BLaER1 (cell line): ENCODE measurements at regions not wholly inside any gene's neighbourhood (a gene's known extent, or its start where the extent isn't known, plus 50 kb on each side); places are given as distances from the start of the nearest gene placed in this dataset.

Experiments used
- H3K27ac ChIP-seq: shearing (Covaris generic); formaldehyde crosslinking; 2 replicates; pipeline ENCODE4 v1.8.1; 2022
- H3K27me3 ChIP-seq: shearing (Covaris generic); formaldehyde crosslinking; 2 replicates; pipeline ENCODE4 v1.8.1; 2022
- H3K36me3 ChIP-seq: shearing (Covaris generic); formaldehyde crosslinking; 2 replicates; pipeline ENCODE4 v1.8.1; 2022
- H3K4me1 ChIP-seq: shearing (Covaris generic); formaldehyde crosslinking; 2 replicates; pipeline ENCODE4 v1.8.1; 2022
- H3K4me2 ChIP-seq: shearing (Covaris generic); formaldehyde crosslinking; 2 replicates; pipeline ENCODE4 v1.8.1; 2022
- H3K4me3 ChIP-seq: shearing (Covaris generic); formaldehyde crosslinking; 2 replicates; pipeline ENCODE4 v1.8.1; 2022
- H3K9ac ChIP-seq: shearing (Covaris generic); formaldehyde crosslinking; 2 replicates; pipeline ENCODE4 v1.8.1; 2022
- H3K9me3 ChIP-seq: shearing (Covaris generic); formaldehyde crosslinking; 2 replicates; pipeline ENCODE4 v1.8.1; 2022
- H4K20me1 ChIP-seq: shearing (Covaris generic); formaldehyde crosslinking; 2 replicates; pipeline ENCODE4 v1.8.1; 2022
- Cebpa-rat ChIP-seq: shearing (Covaris generic); IDR thresholded peaks from 2 replicates; pipeline ENCODE4 v1.8.1; 2022

DNA sequence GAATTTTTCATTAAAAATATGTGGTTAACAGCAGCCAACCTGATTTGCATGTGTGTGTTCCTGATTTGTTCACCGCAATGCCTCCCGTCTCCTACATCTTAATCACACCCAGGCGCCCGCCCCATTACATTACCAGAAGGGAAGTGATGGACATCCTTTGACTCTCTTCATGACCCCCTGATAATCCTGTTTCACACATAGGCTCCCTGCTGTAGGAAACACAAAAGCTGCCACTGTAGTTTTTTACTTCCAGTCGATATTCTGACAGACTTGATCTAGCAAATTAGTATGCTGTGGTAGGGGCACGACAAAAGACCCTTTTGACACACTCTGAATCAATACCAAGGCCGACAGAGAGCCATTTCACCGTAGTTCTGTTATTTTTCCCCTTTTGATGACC lies 287.8 kb upstream of the ISL1 start:
- no peak for TF ChIP-seq Cebpa-rat
- Histone ChIP-seq H3K36me3 (no peaks in the 10 kb centered on the region), H3K27ac (no peak overlapping the region), H3K27me3 (no peaks in the 10 kb centered on the region), H4K20me1 (no peaks in the 10 kb centered on the region), H3K4me1 (no peaks in the 10 kb centered on the region), H3K4me2 (no peak overlapping the region), H3K9ac (no peak overlapping the region), H3K4me3 (no peak overlapping the region), H3K9me3 (no peaks in the 10 kb centered on the region)

DNA sequence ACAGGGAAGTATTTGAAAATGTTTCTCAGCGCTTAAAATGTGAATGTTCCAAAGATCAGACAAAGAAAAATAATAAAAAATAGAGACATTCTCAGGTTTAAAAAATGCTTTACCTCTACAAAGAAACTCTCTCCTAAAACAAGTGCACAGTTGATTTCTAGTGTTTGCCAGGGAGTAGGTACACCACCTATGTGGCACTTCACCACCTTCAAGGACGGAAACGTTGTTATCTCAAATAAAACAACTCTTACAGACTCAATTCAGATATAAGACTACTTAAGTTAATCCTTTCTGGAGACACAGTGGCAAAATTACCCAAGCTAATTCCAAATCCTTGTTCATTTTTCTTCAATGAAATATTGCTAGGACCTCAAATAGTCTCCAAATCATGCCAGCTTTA lies 286.4 kb upstream of the ISL1 start:
- Histone ChIP-seq H4K20me1 (no peaks in the 10 kb centered on the region), H3K4me2 (no peak overlapping the region), H3K9ac (no peak overlapping the region), H3K27me3 (no peaks in the 10 kb centered on the region), H3K27ac (no peak overlapping the region), H3K4me3 (no peak overlapping the region), H3K4me1 (no peaks in the 10 kb centered on the region), H3K36me3 (no peaks in the 10 kb centered on the region), H3K9me3 (no peaks in the 10 kb centered on the region)
- TF ChIP-seq Cebpa-rat = no peak

DNA sequence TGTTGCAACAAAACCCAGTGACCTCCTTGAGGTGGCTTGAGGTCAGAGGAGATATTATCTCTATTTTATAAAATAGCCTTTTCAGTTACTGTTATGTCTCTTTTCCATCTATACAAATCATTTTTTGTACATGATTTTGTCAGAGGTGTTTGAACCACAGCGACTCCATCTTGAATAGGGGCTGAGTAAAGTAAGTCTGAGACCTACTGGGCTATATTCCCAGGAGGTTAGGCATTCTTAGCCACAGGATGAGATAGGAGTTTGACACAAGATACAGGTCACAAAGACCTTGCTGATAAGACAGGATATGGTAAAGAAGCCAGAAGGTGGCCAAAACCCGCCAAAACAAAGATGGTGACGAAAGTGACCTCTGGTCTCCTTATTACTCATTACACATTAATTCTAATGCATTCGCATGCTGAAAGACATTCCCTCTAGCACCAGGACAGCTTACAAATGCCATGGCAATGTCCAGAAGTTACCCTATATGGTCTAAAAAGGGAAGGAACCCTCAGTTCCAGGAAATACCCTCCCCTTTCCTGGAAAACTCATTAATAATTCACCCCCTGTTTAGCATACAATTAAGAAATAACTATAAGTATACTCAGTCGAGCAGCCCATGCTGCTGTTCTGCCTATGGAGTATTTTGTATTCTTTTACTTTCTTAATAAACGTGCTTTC lies 283.9 kb upstream of the ISL1 start:
- no peak for TF ChIP-seq Cebpa-rat
- Histone ChIP-seq H3K36me3 (no peaks in the 10 kb centered on the region), H3K4me3 (no peak overlapping the region), H3K27ac (no peak overlapping the region), H4K20me1 (no peaks in the 10 kb centered on the region), H3K9ac (no peak overlapping the region), H3K9me3 (no peaks in the 10 kb centered on the region), H3K27me3 (no peaks in the 10 kb centered on the region), H3K4me2 (no peak overlapping the region), H3K4me1 (no peaks in the 10 kb centered on the region)

DNA sequence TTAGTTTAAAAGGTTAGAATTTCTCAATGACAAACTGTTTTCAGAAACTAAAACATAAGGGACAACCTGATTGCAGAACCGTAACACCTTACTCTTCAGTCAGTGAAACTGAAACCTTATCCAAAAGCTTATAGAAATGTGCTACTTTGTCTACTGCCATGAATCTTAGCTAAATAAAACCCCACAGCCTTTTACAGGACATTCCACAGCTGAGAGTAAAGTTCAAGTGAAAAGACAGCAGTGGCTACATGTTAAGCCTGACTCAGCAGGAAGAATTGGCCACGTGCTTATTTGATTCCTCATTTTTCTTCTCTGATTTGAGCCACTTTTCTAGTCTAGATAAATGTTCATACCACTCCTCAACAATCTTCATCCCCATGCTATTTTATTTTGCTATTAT lies 278.7 kb upstream of the ISL1 start:
- no peak for TF ChIP-seq Cebpa-rat
- Histone ChIP-seq H3K4me3 (no peak overlapping the region), H3K27ac (no peak overlapping the region), H3K4me1 (no peaks in the 10 kb centered on the region), H3K9me3 (no peaks in the 10 kb centered on the region), H3K36me3 (no peaks in the 10 kb centered on the region), H3K4me2 (no peak overlapping the region), H4K20me1 (no peaks in the 10 kb centered on the region), H3K27me3 (no peaks in the 10 kb centered on the region), H3K9ac (no peak overlapping the region)

DNA sequence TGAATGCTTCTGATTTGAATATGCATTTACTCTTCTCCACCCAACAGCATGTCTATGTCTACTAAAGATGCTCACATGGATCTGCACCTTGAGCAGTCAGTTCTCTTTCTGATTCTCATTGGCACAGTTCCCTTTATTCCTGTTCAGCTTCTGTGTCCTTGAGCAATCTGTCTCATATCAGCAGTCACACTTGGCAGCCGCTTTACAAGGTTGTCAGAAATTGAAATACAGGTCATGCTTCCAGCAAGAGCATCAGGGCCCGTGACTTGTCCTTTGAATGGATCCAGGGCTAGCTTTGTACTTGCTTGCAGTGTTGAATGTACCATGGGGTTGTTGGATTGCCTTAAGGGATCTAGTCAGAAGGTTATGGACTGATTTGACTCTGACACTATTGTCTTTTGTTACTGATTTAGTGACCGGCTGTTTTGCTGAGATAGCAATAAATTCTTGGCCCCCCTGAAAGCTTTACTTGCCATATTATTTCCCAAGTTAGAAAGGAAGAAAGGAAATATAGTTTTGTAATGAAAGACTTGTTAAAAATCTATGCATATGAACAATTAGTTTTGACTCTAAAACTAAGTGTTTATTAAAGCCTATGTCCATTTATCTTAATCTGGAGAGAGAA lies 273.4 kb upstream of the ISL1 start:
- Histone ChIP-seq H3K27ac (no peak overlapping the region), H3K27me3 (no peaks in the 10 kb centered on the region), H4K20me1 (no peaks in the 10 kb centered on the region), H3K4me1 (no peaks in the 10 kb centered on the region), H3K4me2 (no peak overlapping the region), H3K9me3 (no peaks in the 10 kb centered on the region), H3K9ac (no peak overlapping the region), H3K36me3 (no peaks in the 10 kb centered on the region), H3K4me3 (no peak overlapping the region)
- no peak for TF ChIP-seq Cebpa-rat

DNA sequence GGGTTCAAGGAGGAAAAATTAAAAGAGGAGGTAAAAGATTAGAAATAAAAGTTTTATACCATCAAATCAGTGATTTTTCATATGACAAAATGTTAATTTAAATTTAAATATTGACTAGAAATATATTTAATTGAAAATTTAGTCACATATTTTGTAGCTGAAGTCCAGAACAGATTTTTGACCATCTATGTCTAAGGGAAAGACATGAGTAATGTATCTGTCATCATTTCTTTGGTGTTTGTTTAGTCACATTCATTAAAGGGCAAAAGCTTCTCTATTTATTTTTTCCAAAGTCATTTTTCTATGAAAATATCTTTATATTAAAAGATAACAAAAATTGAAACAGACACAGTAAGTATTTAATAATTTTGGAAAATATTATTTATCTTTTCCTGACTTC lies 252.0 kb upstream of the ISL1 start:
- Histone ChIP-seq H3K36me3 (no peaks in the 10 kb centered on the region), H4K20me1 (no peaks in the 10 kb centered on the region)
- no peak for TF ChIP-seq Cebpa-rat

DNA sequence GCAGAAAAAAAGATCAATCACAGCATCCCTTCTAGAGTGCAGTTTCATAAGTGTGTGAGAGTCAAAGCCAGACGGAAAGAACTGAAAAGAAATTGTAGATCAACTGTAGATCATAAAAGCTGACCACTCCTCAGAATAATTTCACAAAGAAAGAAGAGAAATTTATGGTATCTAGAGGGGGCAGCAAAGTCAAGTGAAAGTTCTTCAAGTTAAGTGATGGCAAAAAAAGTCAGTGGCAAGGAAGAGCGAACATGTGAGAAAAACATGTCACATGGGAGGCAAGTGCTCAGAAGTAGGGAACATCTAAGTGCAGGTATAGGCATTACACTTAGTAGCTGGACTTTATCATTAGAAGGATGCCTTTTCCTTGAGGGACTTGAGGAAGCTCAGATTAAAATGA lies 245.1 kb upstream of the ISL1 start:
- Histone ChIP-seq H3K27me3 (no peaks in the 10 kb centered on the region), H3K9me3 (no peaks in the 10 kb centered on the region), H3K27ac (no peak overlapping the region), H3K4me1 (no peaks in the 10 kb centered on the region), H3K36me3 (no peaks in the 10 kb centered on the region), H3K4me3 (no peak overlapping the region), H3K4me2 (no peak overlapping the region), H3K9ac (no peak overlapping the region), H4K20me1 (no peaks in the 10 kb centered on the region)
- TF ChIP-seq Cebpa-rat = no peak

More for the DNA sequence above, 252.0 kb upstream of the ISL1 start:
- no peak overlapping the region for H3K4me2 ChIP-seq
- no peak overlapping the region for H3K4me3 ChIP-seq
- no peaks in the 10 kb centered on the region for H3K9me3 ChIP-seq
- no peaks in the 10 kb centered on the region for H3K27me3 ChIP-seq
- H3K4me1 ChIP-seq = no peaks in the 10 kb centered on the region
- H3K9ac ChIP-seq = no peak overlapping the region
- no peak overlapping the region for H3K27ac ChIP-seq

DNA sequence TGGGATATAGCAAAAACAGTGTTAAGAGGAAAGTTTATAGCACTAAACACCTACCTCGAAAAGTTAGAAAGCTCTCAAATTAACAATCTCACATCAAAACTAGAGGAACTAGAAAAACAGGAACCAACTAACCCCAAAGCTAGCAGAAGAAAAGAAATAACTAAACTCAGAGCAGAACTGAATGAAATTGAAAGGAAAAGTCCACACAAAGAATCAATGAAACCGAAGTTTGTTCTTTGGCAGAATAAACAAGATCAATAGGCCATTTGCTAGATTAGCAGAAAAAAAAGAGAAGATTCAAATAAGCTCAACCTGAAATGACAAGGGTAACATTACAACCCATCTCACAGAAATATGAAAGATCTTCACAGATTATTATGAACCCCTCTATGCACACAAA lies 234.8 kb upstream of the ISL1 start:
- Histone ChIP-seq H3K9me3 (peaks cover 12% of the 10 kb centered on the region), H3K27me3 (no peaks in the 10 kb centered on the region), H3K9ac (no peak overlapping the region), H3K27ac (no peak overlapping the region), H4K20me1 (no peaks in the 10 kb centered on the region), H3K36me3 (no peaks in the 10 kb centered on the region), H3K4me2 (no peak overlapping the region), H3K4me3 (no peak overlapping the region), H3K4me1 (no peaks in the 10 kb centered on the region)
- no peak for TF ChIP-seq Cebpa-rat

DNA sequence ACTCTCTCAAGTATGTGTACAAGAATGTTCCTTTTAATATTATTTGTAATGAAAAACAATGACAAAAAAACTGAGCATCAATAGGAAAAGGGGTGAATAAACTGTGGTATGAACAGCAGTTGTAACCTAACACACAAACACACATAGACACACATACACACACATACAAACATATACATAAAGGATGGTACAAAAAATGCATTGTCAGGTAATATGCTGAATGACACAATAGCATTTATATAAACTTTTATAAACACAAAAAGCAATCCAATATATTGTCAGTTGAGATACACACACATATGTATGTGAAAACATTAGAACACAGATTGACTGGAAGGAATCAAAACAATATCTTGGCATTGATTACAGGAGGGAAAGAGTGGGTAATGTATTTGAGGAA lies 227.0 kb upstream of the ISL1 start:
- H3K9ac ChIP-seq = no peak overlapping the region
- TF ChIP-seq Cebpa-rat = no peak
- no peaks in the 10 kb centered on the region for H3K27me3 ChIP-seq
- H3K4me3 ChIP-seq = no peak overlapping the region
- H3K27ac ChIP-seq = no peak overlapping the region
- peaks cover 5% of the 10 kb centered on the region for H3K9me3 ChIP-seq
- no peaks in the 10 kb centered on the region for H4K20me1 ChIP-seq
- no peaks in the 10 kb centered on the region for H3K4me1 ChIP-seq
- no peak overlapping the region for H3K4me2 ChIP-seq
- H3K36me3 ChIP-seq = no peaks in the 10 kb centered on the region

DNA sequence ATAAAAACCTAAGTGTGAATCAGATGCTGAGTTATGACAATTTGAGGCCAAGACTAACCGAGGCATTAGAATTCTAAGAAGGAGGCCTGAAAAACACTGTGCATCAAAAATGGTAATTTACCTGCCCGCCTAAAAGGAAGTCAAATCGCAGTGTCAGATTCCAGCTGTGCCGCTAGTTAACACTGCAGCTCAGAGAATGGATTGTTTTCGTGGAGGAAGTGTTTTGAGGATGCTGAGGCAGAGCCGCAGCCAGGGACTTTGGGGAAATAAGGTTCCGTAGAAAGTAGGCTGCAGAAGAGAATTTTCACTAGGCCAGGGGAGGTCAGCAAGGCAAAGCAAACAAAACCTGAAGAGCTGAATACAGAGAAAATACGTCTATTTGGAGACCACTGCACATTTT lies 226.4 kb upstream of the ISL1 start:
- H3K9ac ChIP-seq = no peak overlapping the region
- H3K4me1 ChIP-seq = no peaks in the 10 kb centered on the region
- H3K27me3 ChIP-seq = no peaks in the 10 kb centered on the region
- no peak overlapping the region for H3K4me2 ChIP-seq
- peaks cover 9% of the 10 kb centered on the region for H3K9me3 ChIP-seq
- TF ChIP-seq Cebpa-rat = no peak
- H3K4me3 ChIP-seq = no peak overlapping the region
- H4K20me1 ChIP-seq = no peaks in the 10 kb centered on the region
- H3K27ac ChIP-seq = no peak overlapping the region
- H3K36me3 ChIP-seq = no peaks in the 10 kb centered on the region
